Spleen (tissue), 7 donors: ENCODE measurements at regions not wholly inside any gene's neighbourhood (a gene's known extent, or its start where the extent isn't known, plus 50 kb on each side); places are given as distances from the start of the nearest gene placed in this dataset.

Source experiments
- POLR2A ChIP-seq, 3 donors: fragments of 450-650 bp; IDR thresholded peaks; one replicate each; pipeline ENCODE4 v1.5.1; 2017; ENCODE audit warnings: antibody characterized with exemption in 3 of 3, mild to moderate bottlenecking in 1 of 3
- TF ChIP-seq, protein P1 (sequence below), 11 experiments: fragments of 200-600 bp in 7 of 11; fragments of 450-650 bp in 4 of 11; sonication (generic) in 4 of 11; IDR thresholded peaks in 8 of 11; conservative IDR thresholded peaks in 3 of 11; 1 replicate in 7 of 11; 2 replicates in 4 of 11; pipeline versions ENCODE4 v1.4.0 to v1.8.0; 2016 to 2021; ENCODE audit warnings: antibody characterized with exemption in 11 of 11, inconsistent platforms in 4 of 11, mild to moderate bottlenecking in 1 of 11
- donor health status: DM: no; HTN: no; CAD: no; lungs with moderate emphysema.
- donor health status: DM: no; HTN: no; CAD: no.
- donor health status: DM: no; HTN: no; CAD: no.

DNA sequence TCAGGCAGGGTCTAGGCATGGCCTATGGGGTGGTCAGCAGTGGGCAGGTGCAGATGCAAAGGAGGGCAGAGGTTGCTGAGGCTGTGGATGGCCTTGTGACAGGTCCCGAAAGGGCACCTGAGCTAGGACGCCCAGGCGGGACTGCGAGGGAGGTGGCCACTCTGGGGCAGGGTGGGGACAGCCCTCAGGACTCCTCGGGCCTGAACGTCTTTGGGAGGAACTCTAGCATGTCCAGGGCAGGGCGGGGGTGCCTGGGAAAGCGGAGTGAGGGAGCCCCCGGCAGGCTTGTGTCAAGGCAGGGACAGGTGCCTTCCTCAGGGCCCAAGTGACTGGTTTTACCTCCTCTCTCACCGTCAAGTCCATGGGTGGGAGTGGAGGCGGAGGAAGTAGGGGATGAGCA lies 125.4 kb upstream of the WNT4 start:
- TF ChIP-seq, protein P1, sequence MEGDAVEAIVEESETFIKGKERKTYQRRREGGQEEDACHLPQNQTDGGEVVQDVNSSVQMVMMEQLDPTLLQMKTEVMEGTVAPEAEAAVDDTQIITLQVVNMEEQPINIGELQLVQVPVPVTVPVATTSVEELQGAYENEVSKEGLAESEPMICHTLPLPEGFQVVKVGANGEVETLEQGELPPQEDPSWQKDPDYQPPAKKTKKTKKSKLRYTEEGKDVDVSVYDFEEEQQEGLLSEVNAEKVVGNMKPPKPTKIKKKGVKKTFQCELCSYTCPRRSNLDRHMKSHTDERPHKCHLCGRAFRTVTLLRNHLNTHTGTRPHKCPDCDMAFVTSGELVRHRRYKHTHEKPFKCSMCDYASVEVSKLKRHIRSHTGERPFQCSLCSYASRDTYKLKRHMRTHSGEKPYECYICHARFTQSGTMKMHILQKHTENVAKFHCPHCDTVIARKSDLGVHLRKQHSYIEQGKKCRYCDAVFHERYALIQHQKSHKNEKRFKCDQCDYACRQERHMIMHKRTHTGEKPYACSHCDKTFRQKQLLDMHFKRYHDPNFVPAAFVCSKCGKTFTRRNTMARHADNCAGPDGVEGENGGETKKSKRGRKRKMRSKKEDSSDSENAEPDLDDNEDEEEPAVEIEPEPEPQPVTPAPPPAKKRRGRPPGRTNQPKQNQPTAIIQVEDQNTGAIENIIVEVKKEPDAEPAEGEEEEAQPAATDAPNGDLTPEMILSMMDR (IDR thresholded peaks at IDR 0.05 in 8 of 11, conservative IDR thresholded peaks at IDR 0.05 in 3 of 11): no peak
- TF ChIP-seq POLR2A (IDR thresholded peaks at IDR 0.05): no peak
